Activated naive CD4-positive, alpha-beta T cell treated with Interleukin-2 at 50 U/mL for 16 hours (primary cell): ENCODE measurements at regions not wholly inside any gene's neighbourhood (a gene's known extent, or its start where the extent isn't known, plus 50 kb on each side); places are given as distances from the start of the nearest gene placed in this dataset.

Source experiments
- DNase-seq: peaks from one replicate; pipeline ENCODE4 v3.0.0-alpha.2; 2020

- no peak for DNase-seq
These were observed 280.9 kb upstream of the KCNMB2 start for GRCh38 chr3:178255315-178255714.

- DNase-seq, result no peak
These were observed 278.7 kb upstream of the KCNMB2 start for GRCh38 chr3:178257491-178257890.

- no peak for DNase-seq
These were observed 278.1 kb upstream of the KCNMB2 start for GRCh38 chr3:178258121-178258520.

- DNase-seq, result no peak
These were observed 276.5 kb upstream of the KCNMB2 start for GRCh38 chr3:178259703-178260102.

- DNase-seq, result no peak
These were observed 275.2 kb upstream of the KCNMB2 start for GRCh38 chr3:178260887-178261565.

- no peak for DNase-seq
These were observed 272.9 kb upstream of the KCNMB2 start for GRCh38 chr3:178263236-178263916.

GRCh38 chr3:178267158-178267844 is 268.9 kb upstream of the KCNMB2 start:
- DNase-seq, result no peak

- DNase-seq, result no peak
These were observed 265.4 kb upstream of the KCNMB2 start for GRCh38 chr3:178270838-178271237.

- no peak for DNase-seq
These were observed 264.4 kb upstream of the KCNMB2 start for GRCh38 chr3:178271740-178272387.

GRCh38 chr3:178272841-178273240 is 263.4 kb upstream of the KCNMB2 start:
- DNase-seq, result no peak

GRCh38 chr3:178274711-178275110 is 261.5 kb upstream of the KCNMB2 start:
- no peak for DNase-seq

GRCh38 chr3:178275311-178275710 is 260.9 kb upstream of the KCNMB2 start:
- no peak for DNase-seq

GRCh38 chr3:178275793-178276192 is 260.4 kb upstream of the KCNMB2 start:
- no peak for DNase-seq

- DNase-seq, result no peak
These were observed 258.6 kb upstream of the KCNMB2 start for GRCh38 chr3:178277605-178278004.

GRCh38 chr3:178283561-178283960 is 252.7 kb upstream of the KCNMB2 start:
- DNase-seq, result no peak

GRCh38 chr3:178284181-178284580 is 252.1 kb upstream of the KCNMB2 start:
- DNase-seq, result no peak

- DNase-seq, result no peak
These were observed 248.2 kb upstream of the KCNMB2 start for GRCh38 chr3:178288074-178288473.

- no peak for DNase-seq
These were observed 246.6 kb upstream of the KCNMB2 start for GRCh38 chr3:178289544-178290160.

- no peak for DNase-seq
These were observed 244.5 kb upstream of the KCNMB2 start for GRCh38 chr3:178291574-178292370.

GRCh38 chr3:178295292-178295912 is 240.8 kb upstream of the KCNMB2 start:
- no peak for DNase-seq

GRCh38 chr3:178297199-178297598 is 239.0 kb upstream of the KCNMB2 start:
- no peak for DNase-seq

GRCh38 chr3:178297740-178298139 is 238.5 kb upstream of the KCNMB2 start:
- DNase-seq, result no peak
